HG03196 (cell line): ENCODE measurements at regions not wholly inside any gene's neighbourhood (a gene's known extent, or its start where the extent isn't known, plus 50 kb on each side); places are given as distances from the start of the nearest gene placed in this dataset.
"Not testable (repeated sequence)": the region's sequence is repeated elsewhere in the genome, so short reads cannot be mapped to it uniquely, and the experiment has no call there.

Experiments
- ATAC-seq: cut with Tn5 transposase; IDR thresholded peaks from one replicate; pipeline ENCODE4 v1.9.1; 2021; ENCODE audit not compliant: unreplicated experiment

DNA sequence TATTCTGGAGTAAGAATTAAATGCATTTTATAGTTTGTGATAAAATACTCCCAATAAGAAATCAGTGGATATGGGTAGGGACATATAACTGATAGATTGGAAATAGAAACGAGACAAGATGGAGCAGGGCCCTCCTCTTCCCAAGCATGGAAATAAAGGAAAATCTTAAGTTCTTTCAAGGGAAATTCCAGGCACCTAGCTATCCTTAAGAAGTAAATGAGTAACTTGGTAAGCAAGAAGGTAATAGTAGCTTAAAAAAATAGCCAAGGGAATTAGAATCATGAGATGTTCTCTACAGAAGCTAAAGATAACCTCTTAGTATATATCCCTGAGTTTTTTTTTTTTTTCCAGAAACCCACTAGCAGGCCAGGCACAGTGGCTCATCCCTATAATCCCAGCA, 105.5 kb upstream of the FAM3C start:
- no peak for ATAC-seq

DNA sequence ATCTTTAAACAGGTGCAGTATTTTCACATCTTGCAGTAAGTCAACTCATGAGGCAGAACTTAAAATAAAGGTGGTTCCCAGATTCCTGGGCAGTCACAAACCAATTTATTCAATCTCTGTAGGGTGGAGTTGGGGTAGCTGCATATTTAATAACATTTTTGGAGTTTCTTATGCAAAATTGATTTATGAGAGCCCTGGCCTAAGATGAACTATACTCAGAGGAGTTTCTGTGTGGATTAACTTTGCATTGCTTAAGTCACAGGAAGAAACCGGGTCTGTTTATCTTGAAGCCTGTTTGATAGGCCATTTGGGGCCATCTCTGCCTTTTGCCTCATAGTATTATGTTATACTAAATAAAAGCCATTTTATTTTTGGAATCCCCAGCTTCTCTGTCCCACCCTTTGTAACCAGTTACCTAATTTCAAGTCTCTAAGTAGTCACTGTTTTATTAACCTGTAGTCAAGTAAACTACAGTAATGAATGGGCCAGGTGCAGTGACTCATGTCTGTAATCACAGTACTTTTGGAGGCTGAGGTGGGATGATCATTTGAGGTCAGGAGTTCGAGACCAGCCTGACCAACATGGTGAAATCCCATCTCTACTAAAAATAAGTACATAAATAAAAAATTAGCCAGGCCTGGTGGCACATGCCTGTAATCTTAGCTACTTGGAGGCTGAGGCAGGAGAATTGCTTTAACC, 104.4 kb upstream of the FAM3C start:
- ATAC-seq: no peak

DNA sequence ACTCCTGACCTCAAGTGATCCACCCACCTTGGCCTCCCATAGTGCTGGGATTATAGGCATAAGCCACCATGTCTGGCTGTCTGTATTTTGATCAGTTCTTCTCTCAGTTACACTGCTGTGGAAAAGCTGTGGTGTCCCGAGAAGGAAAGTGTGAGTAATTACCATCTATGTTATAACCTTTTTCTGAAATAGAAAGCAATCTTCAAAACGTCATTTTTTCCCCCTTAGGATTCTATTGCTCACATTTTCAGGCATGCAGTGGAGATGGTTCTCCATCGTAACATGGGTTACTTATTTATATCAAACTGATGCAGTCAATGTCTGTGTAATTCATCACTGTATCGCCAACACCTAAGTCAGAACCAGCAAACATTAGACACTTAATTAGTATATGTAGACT, 103.5 kb upstream of the FAM3C start:
- ATAC-seq: no peak

DNA sequence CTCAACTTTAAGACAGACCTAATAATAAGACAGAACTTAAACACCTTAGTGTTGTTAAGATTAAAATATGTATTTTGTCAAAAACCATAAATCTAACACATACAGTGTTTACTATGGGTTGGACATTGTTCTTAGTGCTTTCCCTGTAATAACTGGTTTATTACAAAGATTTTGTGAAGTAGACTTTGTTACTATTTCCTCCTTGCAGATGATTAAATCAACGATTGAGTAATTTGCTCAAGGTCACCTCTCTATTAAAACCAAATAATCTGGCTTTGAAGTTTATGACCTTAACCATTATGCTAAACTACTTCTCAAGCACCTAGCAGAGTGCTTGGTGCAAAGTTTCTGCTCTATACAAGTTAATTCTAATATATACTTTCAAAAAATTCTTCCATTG, 102.7 kb upstream of the FAM3C start:
- no peak for ATAC-seq

DNA sequence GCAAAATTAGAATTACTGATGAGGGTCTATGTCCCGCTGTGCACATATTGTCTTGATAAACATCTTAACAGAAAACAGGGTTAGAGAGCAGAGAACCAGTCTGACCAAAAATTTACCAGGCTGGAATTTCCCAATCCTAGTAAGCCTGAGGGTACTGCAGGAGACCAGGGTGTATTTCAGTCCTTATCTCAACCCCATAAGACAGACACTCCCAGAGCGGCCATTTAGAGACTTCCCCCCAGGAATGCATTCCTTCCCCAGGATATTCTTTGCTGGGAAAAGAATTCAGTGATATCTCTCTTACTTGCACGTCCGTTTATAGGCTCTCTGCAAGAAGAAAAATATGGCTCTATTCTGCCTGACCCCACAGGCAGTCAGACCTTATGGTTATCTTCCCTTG, 101.4 kb upstream of the FAM3C start:
- ATAC-seq: not testable (repeated sequence)

DNA sequence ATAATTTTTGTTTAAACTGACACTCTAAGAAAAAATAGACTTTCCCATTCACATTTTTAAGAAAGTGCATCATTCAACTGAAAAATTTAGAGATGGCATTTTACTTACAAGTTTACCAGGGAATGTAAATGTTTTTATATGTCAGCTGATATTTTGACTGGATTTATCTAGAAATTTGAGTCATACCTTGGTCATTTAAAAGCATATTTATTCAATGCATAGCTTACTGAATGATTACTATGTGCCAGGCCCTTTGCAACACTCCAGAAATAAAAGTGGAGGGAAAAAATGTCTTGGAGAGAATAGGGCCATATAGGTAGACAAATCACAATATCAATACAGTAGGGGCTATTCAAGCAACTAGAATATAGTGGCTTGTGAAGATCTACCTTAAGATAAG, 98.4 kb upstream of the FAM3C start:
- ATAC-seq: no peak

DNA sequence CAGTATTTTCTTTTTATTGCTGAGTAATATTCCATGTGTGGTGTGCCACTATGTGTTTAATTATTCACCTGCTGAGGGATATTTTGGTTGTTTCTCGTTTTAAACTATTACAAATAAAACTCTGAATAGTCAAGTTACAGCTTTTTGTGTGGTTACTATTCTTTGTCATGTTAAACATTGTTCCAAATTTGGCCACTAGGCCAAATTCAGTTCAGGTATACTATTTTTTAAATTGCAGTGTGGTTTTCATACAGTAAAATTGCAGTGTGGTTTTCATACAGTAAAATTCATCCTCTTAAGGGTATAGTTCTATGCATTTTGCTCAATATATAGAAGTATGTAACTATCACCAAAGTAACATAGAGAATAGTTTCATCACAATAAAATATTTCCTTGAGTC, 97.4 kb upstream of the FAM3C start:
- no peak for ATAC-seq

DNA sequence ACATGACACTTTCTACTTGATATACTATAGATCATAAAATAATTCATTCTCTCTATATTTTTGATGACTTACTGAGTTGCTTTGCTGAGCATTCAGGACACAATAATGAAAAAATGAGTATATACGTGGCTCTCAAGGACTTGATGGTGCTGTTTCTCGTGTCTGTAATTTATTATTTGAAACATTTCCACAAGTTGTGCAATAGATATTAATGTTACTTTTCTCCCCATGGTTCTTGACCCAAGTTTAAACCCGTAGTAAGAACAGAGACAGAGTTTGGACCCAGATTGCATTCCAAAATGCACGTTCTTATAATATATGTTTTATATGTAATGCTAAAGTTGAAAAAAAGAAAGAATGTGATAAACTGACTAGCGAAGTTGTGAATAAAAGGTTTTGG, 94.2 kb upstream of the FAM3C start:
- ATAC-seq: no peak

DNA sequence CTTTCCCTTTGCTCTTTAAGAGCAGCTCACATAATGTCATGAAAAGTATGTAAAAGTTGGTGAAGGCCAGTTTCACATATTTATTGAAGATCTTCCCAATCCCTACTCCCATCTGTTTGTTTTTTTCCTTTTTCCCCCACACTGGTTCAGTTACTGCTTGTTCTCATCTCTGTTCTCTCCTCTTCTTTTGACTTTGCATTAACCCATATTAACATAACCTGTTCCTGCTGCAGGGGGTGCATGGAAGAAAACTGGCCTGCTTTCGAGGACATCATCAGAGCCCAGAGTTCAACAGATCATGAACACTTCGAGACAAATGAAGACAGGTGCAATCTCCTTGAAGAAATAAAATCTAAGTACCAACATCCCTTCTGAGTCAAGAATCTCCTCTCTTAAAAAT, 93.3 kb upstream of the FAM3C start:
- no peak for ATAC-seq

DNA sequence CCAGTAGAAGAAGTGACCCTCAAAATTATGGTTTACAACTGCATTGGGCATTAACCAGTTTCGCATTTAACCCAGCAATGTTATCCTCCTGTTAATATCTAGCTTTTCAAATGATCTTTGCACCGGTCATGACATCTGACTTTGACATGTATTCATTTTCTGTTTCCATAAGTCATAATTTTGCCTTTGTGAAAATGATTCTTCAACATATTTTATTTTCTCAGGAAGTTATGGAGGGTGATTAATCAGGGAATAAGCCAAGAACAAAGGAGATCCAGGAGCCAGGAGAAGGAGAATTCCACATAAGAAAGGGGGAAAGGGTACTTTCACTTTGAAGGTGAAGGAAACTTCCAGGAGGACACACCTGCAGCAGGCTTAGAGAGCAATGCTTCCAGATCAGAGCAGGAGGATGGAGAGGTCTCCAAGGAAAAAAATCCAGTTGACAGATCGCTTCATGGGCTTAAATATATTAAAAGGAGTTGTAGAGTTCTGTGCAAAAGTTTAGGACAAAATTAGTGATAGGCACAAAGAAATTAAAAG, 92.1 kb upstream of the FAM3C start:
- no peak for ATAC-seq

DNA sequence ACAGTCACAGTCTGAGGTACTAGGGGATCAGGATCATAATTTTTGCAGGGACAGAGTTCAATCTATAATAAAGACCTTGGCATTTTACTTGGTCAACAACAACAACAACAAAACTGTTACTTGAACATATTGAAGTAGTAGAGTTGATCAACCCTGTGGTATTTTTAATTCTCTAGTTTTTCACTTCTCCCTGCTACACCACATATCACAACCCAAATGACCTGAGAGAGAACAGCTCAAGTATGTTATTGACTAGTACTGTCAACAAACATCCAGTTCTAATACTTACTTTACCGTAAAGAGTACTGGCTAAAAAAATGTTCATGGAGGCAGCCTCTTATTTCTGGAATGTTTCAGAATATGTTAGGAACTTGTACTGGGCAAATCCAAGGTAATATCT, 90.5 kb upstream of the FAM3C start:
- no peak for ATAC-seq

DNA sequence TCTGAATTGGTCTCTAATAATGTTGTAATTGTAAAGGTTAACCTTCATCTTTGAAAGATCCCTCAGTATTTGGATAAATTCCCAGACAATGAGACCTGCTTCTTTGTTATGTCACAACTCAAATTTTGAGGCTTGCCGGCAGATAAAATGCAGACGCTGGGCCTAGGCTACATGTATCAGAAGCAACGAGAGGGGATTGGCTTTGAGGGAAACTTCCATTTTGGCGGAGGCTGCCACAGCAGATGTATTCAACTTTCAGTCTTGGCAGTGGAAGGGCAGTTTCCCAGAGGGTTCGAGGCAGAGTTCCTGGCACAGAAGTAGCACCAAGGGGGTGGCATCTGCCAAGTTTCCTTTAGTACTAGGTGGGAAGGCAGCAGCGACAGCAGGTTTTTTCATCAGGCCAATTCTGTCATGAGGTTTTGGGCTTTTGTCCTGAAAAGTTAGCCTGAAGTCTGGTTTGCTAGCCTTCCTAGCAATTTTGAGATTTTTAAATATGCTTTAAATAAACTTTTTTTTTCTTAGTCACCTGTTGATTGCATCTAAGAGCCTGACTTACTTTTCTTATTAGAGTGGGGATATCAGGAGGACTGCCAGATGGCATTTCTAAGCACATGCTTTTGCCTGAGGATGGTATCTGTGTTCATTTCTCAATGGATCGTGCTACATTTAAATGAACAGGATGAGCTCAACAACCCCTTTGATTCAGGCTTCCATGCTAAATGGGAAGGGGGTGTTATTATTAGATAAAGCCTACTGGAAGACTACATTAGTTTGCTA, 89.5 kb upstream of the FAM3C start:
- ATAC-seq: no peak

DNA sequence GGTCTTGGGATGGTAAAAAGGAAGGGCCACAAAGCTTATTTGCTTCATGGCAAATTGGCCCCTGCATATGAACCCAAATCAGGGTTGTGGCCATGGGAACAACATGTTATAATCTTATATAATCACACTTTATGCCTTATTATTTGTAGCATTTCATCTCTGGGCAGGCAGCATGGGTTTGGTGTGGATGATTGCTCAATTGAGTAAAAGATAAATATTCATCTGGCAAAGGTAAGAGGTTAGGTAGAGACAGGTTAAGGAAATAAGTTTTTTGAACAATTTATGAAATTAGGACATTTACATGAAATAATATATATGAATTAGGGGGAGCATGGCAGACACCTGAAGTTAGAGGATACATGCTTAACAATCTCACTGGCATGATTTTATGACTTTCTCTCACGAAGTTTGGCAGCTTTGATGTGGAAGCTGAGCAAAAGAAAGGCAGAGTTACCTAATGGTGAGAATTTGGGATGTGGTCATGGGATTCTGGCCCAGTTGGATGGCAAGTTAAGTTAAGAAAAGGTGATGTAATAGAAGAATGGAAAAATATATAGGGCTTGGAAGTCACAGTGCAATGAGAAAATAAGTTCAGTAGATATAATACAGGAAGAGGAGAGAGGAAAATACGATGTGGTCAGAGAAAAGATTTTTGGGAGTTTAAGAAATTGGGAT, 88.1 kb upstream of the FAM3C start:
- ATAC-seq: no peak

DNA sequence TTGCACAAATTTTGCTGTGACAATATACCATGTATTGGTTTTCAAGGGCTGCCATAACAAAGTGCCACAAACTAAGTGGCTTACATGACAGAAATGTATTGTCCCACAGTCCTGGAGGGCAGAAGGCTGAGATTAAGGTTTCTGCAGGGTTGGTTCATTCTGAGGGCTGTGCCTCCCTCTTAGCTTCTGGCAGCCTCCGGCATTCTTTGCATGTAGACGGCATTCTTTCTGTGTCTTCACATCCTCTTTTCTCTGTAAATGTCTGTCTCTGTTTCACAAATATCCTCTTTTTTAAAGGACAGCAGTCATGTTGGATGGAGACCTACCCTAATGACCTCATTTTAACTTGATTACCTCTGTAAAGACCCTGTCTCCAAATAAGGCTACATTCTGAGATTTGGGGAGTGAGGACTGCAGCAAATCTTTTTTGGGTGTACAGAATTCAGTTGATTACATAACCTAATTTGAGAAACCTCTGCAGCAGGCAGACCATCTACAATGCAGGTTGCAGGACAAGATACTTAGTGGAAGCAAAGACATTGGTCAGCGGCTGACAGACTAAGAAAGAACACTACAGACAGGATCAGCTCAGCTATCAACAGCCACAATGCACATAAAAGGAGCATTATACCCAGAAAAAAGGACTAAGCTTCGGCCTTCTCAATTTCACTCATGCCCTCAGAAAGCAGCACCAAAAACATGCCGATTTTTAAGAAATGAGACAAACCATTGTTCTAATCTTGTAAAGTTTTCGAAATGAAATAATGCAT, 84.6 kb upstream of the FAM3C start:
- ATAC-seq: no peak

DNA sequence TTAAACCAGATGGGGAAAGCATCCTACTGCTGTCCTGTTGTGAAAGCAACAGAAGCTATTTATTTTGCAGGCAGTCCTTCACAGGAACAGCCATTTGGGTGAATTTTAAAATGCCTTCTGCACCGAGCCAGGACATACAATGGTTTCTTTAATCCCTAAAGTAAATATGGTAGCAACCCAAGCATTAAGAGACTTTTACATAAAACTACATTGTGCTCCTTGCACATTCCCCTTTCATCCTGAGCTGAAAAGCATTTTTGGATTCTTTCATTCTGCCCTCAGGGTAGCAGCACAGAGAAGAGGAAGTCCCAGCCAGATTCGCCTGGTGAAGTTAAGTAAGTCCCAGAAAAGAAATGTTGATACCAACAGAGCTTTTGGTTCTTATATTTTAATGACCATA, 84.0 kb upstream of the FAM3C start:
- no peak for ATAC-seq

DNA sequence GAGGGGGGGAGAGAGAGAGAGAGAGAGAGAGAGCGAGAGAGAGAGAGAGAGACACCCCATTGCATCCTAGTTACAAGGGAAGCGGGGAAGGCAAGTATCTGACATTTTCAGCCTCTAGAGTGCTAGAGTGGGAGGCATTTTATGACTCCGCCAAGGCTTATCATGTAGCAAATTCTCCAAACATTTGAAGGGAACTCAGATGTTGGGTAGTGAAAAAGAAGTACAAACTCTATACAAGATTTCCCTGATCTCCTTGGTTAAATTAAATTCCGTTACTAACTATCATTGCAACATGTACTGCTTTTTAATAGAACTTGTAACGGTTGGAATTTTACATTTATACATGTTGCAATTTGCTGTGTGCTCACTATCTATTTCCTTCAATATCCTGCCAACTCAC, 83.4 kb upstream of the FAM3C start:
- ATAC-seq: no peak

DNA sequence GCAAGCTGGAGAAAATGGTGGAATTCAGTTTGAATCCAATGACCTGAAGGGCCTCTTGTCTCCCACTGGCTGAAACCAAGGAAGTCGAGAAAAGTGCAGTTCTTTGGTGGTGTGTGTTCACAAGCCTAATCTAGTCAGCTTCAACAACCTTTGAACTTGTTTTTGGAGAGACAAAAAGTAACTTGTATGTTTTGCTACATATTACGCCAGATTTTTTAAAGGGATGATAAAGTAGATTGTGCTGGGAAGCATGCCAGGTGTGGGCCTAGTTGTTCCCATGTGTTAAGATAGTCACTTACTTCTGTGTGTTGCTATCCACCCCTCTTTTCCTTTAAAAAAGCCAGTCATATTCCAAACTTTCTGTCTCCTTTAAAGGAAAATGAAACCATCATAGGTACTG, 79.7 kb upstream of the FAM3C start:
- ATAC-seq: no peak

DNA sequence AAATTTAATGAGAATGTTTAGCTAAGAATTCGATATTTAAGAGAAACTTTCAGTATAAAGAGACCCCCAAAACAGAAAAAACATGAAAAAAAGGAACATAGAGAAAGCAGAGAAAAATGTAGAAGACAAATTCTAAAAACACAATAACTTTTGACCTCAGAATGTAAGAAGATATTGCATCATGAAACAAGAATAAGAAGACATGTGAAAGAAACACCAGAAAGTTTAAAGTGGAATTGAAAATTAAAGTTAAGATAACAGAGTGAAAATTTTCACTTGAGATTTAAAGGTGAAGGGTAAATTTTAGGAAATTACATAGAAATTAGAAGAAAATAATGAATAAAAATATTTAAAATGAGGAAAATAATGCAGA, 78.2 kb upstream of the FAM3C start:
- ATAC-seq: no peak

DNA sequence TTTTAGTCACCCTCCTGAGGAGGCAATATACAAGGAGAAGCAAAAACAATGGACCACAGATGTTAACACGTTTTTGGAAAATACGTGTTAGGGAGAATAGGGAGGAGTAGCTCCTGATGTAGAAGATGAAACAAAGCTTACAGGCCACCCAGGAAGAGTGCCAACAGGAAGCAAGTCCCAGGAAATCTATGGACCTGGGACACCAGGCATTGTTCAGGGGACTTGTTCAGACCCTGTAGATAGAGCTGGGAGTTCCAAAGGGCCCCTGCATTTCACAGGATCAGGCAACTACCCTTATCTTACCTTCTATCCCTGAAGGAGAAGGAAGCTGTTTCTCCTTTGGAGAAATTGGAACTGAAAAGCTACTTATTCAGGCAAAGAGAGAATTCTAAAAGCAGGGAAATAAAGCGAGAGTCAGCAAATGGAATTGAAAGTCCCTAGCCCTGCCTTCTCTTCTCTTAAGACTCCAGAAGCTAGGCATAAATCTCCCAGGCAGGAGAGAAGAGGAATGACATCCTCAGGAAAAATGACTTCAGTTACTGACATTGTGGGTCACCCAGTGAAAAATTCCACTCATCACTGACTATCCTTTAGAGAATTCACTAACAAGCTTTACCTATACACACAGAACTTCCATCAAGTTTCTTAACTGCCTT, 77.7 kb upstream of the FAM3C start:
- ATAC-seq: no peak

DNA sequence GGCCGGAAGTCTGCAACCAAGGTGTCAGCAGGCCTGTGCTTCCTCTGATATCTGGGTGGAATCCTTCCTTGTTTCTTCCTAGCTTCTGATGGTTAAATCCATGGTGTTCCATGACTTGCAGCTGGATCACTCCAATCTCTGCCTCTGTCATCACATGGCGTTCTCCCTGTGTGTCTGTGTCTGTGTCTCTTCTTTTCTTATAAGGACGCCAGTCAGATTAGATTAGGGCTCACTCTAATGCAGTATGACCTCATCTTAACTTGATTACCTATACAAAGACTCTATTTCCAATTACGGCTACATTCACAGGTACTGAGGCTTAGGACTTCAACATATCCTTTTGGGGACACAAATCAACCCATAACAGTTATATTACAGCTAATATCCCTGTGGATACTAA, 70.3 kb upstream of the FAM3C start:
- ATAC-seq: no peak

DNA sequence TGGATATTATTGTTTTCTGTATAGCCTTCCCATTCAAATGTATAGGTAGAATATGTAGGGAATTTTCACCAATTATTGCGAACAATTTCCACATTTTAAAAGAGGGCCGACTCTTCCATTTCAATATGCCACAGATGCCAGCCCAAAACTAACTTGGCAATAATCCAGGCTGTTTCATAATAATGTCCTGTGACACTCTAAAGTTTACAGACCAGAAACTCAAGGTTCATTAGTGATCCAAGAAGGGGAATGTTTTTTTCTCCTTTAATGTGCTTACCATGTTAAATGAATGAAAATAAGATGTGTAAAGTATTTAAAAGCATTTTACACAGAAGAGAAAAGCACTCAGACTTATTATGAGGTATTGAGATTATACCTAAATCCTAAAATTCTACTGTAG, 63.0 kb upstream of the FAM3C start:
- ATAC-seq: no peak
